Common myeloid progenitor, CD34-positive (primary cell): ENCODE measurements at regions not wholly inside any gene's neighbourhood (a gene's known extent, or its start where the extent isn't known, plus 50 kb on each side); places are given as distances from the start of the nearest gene placed in this dataset.

ENCODE experiments used
- CTCF ChIA-PET: fragments of 350-600 bp; sonication (Branson Sonifier 250); formaldehyde crosslinking; loops from one replicate; lab custom pipeline; 2021; ENCODE audit warnings: antibody characterized with exemption; lab: Charles Lee
- POLR2A ChIA-PET: fragments of 350-600 bp; sonication (Branson Sonifier 250); formaldehyde crosslinking; loops from one replicate; lab custom pipeline; 2021; ENCODE audit warnings: antibody characterized with exemption; lab: Charles Lee
- DNase-seq, 3 donors: peaks; one replicate each; pipeline versions ENCODE4 v3.0.0 to v3.0.0-alpha.2; 2013
- H3K27ac ChIP-seq, 2 experiments: 1 replicate in 1 of 2; 2 replicates in 1 of 2; pipeline ENCODE4 v1.7.0; 2013; ENCODE audit warnings: inconsistent platforms in 2 of 2, low read length in 2 of 2, mild to moderate bottlenecking in 2 of 2, low read depth in 1 of 2, moderate library complexity in 1 of 2; ENCODE audit not compliant: severe bottlenecking in 2 of 2, insufficient read depth in 1 of 2, poor library complexity in 1 of 2
- H3K27me3 ChIP-seq, 5 experiments: replicated peaks in 2 of 5; 1 replicate in 3 of 5; 2 replicates in 2 of 5; pipeline versions ENCODE4 v1.6.1 to v1.7.0; 2013; ENCODE audit warnings: low read length in 4 of 5, mild to moderate bottlenecking in 2 of 5, moderate library complexity in 2 of 5, inconsistent platforms in 1 of 5; ENCODE audit not compliant: insufficient read depth in 5 of 5, control insufficient read depth in 4 of 5
- H3K36me3 ChIP-seq, 4 experiments: 1 replicate in 2 of 4; 2 replicates in 2 of 4; pipeline versions ENCODE4 v1.6.1 to v1.7.0; 2013; ENCODE audit warnings: low read length in 3 of 4, control low read depth in 1 of 4, mild to moderate bottlenecking in 1 of 4; ENCODE audit not compliant: control insufficient read depth in 4 of 4, insufficient read depth in 4 of 4
- H3K4me1 ChIP-seq, 4 experiments: 1 replicate in 3 of 4; 2 replicates in 1 of 4; pipeline versions ENCODE4 v1.6.1 to v1.7.1; 2013; ENCODE audit warnings: low read length in 3 of 4, mild to moderate bottlenecking in 3 of 4, control low read depth in 1 of 4, inconsistent platforms in 1 of 4, moderate library complexity in 1 of 4; ENCODE audit not compliant: control insufficient read depth in 4 of 4, insufficient read depth in 4 of 4; ENCODE audit errors: control extremely low read depth in 1 of 4
- H3K4me3 ChIP-seq, 7 experiments: 1 replicate in 4 of 7; 2 replicates in 3 of 7; pipeline versions ENCODE4 v1.5.1 to v1.7.0; 2013; ENCODE audit warnings: mild to moderate bottlenecking in 7 of 7, low read length in 6 of 7, moderate library complexity in 6 of 7, inconsistent platforms in 2 of 7, low read depth in 2 of 7, control low read depth in 1 of 7; ENCODE audit not compliant: insufficient read depth in 4 of 7, control insufficient read depth in 1 of 7; ENCODE audit errors: extremely low read depth in 1 of 7
- H3K9me3 ChIP-seq, 5 experiments: 1 replicate in 4 of 5; 2 replicates in 1 of 5; pipeline versions ENCODE4 v1.6.1 to v1.7.1; 2013; ENCODE audit warnings: low read length in 4 of 5, mild to moderate bottlenecking in 2 of 5, inconsistent platforms in 1 of 5, low read depth in 1 of 5, moderate library complexity in 1 of 5; ENCODE audit not compliant: control insufficient read depth in 4 of 5, insufficient read depth in 2 of 5; ENCODE audit errors: control extremely low read depth in 1 of 5
- WGBS: methylation state at CpG from one replicate; pipeline ENCODE4 v1.1.5; 2013; ENCODE audit not compliant: insufficient coverage; 5-methylcytosine and 5-hydroxymethylcytosine counted together

GRCh38 chr10:50936335-50936734, 50.9 kb upstream of the A1CF start:
- H3K9me3 ChIP-seq: no peaks in the 10 kb centered on the region
- no peak overlapping the region for H3K4me3 ChIP-seq
- H3K36me3 ChIP-seq: no peaks in the 10 kb centered on the region
- no peak for DNase-seq
- CTCF ChIA-PET: no interaction called here
- no peak overlapping the region for H3K27ac ChIP-seq
- H3K27me3 ChIP-seq: peaks cover 0 to 7% (median 0%) of the 10 kb centered on the region in 5 experiments
- no peaks in the 10 kb centered on the region for H3K4me1 ChIP-seq
- POLR2A ChIA-PET: interaction anchor here (0.7 kb wide), 1 partner anchor 86 kb away, joined by 3 read pairs; no protein-coding TSS in a partner anchor

GRCh38 chr10:50937230-50937907, 51.9 kb upstream of the A1CF start:
- Histone ChIP-seq H3K4me3 (no peak overlapping the region), H3K4me1 (no peaks in the 10 kb centered on the region), H3K27ac (no peak overlapping the region), H3K27me3 (peaks cover 0 to 7% (median 0%) of the 10 kb centered on the region in 5 experiments), H3K36me3 (no peaks in the 10 kb centered on the region), H3K9me3 (no peaks in the 10 kb centered on the region)
- POLR2A ChIA-PET: no interaction called here
- CTCF ChIA-PET: no interaction called here
- peak in 2 of 3 donors; percentile 4 to 14 for DNase-seq
- WGBS: 30% methylated on average over 2 of the region's 4 CpGs

- H3K9me3 ChIP-seq: no peaks in the 10 kb centered on the region
- 86% methylated on average over 1 of the region's 3 CpGs for WGBS
- ChIA-PET CTCF (no interaction called here), POLR2A (interaction anchor here (0.5 kb wide), 1 partner anchor 348 kb away, joined by 4 read pairs; no protein-coding TSS in a partner anchor)
- no peak for DNase-seq
- H3K27me3 ChIP-seq: peaks cover 0 to 2% (median 2%) of the 10 kb centered on the region in 5 experiments
- no peak overlapping the region for H3K4me3 ChIP-seq
- no peaks in the 10 kb centered on the region for H3K36me3 ChIP-seq
- no peaks in the 10 kb centered on the region for H3K4me1 ChIP-seq
- H3K27ac ChIP-seq: no peak overlapping the region
These were observed 56.2 kb upstream of the A1CF start for GRCh38 chr10:50941629-50942028.

GRCh38 chr10:50946991-50947781, 61.8 kb upstream of the A1CF start:
- peaks cover 0 to 1% (median 0%) of the 10 kb centered on the region in 5 experiments for H3K9me3 ChIP-seq
- H3K4me1 ChIP-seq: no peaks in the 10 kb centered on the region
- no CpG with 5 or more reads among the region's 6 CpGs for WGBS
- peak in 1 of 3 donors; percentile 2 for DNase-seq
- peaks cover 0 to 2% (median 0%) of the 10 kb centered on the region in 5 experiments for H3K27me3 ChIP-seq
- H3K27ac ChIP-seq: no peak overlapping the region
- POLR2A ChIA-PET: no interaction called here
- CTCF ChIA-PET: no interaction called here
- no peaks in the 10 kb centered on the region for H3K36me3 ChIP-seq
- no peak overlapping the region for H3K4me3 ChIP-seq

- H3K4me3 ChIP-seq: no peak overlapping the region
- no peaks in the 10 kb centered on the region for H3K4me1 ChIP-seq
- ChIA-PET POLR2A (no interaction called here), CTCF (interaction anchor here (0.6 kb wide), 1 partner anchor 30 kb away, joined by 3 read pairs; no protein-coding TSS in a partner anchor)
- 60% methylated on average over 1 of the region's 4 CpGs for WGBS
- H3K27me3 ChIP-seq: peaks cover 0 to 2% (median 0%) of the 10 kb centered on the region in 5 experiments
- H3K9me3 ChIP-seq: peaks cover 0 to 1% (median 0%) of the 10 kb centered on the region in 5 experiments
- no peaks in the 10 kb centered on the region for H3K36me3 ChIP-seq
- no peak overlapping the region for H3K27ac ChIP-seq
- no peak for DNase-seq
These were observed 65.9 kb upstream of the A1CF start for GRCh38 chr10:50951365-50951764.

GRCh38 chr10:50961297-50961696, 75.9 kb upstream of the A1CF start:
- CTCF ChIA-PET: no interaction called here
- Histone ChIP-seq H3K27ac (no peak overlapping the region), H3K4me1 (no peaks in the 10 kb centered on the region), H3K36me3 (no peaks in the 10 kb centered on the region), H3K4me3 (no peak overlapping the region), H3K27me3 (peaks cover 0 to 3% (median 0%) of the 10 kb centered on the region in 5 experiments), H3K9me3 (no peaks in the 10 kb centered on the region)
- POLR2A ChIA-PET: no interaction called here
- no peak for DNase-seq

GRCh38 chr10:50963063-50963462, 77.6 kb upstream of the A1CF start:
- POLR2A ChIA-PET: no interaction called here
- no peak overlapping the region for H3K4me3 ChIP-seq
- no peaks in the 10 kb centered on the region for H3K36me3 ChIP-seq
- H3K27me3 ChIP-seq: peaks cover 0 to 4% (median 0%) of the 10 kb centered on the region in 5 experiments
- CTCF ChIA-PET: no interaction called here
- no CpG with 5 or more reads among the region's 1 CpG for WGBS
- no peak overlapping the region for H3K27ac ChIP-seq
- H3K9me3 ChIP-seq: no peaks in the 10 kb centered on the region
- DNase-seq: no peak
- no peaks in the 10 kb centered on the region for H3K4me1 ChIP-seq
